Neural progenitor cell (in vitro differentiated cells): ENCODE measurements at regions not wholly inside any gene's neighbourhood (a gene's known extent, or its start where the extent isn't known, plus 50 kb on each side); places are given as distances from the start of the nearest gene placed in this dataset.

Experiments used
- EZH2 ChIP-seq: fragments of 200-600 bp; sonication (generic); IDR thresholded peaks from 2 replicates; pipeline ENCODE4 v1.6.1; 2017; ENCODE audit warnings: antibody characterized with exemption, mild to moderate bottlenecking, moderate library complexity
- EZH2phosphoT487 ChIP-seq: fragments of 200-600 bp; sonication (generic); IDR thresholded peaks from 2 replicates; pipeline ENCODE4 v1.6.1; 2017; ENCODE audit warnings: antibody characterized with exemption
- TF ChIP-seq, protein P1 (sequence below): fragments of 200-600 bp; sonication (generic); IDR thresholded peaks from 2 replicates; pipeline ENCODE4 v1.5.1; 2017; ENCODE audit warnings: antibody characterized with exemption, mild to moderate bottlenecking

GRCh38 chr2:146119586-146119985 is 1599.7 kb upstream of the ZEB2 start:
- TF ChIP-seq, protein P1, sequence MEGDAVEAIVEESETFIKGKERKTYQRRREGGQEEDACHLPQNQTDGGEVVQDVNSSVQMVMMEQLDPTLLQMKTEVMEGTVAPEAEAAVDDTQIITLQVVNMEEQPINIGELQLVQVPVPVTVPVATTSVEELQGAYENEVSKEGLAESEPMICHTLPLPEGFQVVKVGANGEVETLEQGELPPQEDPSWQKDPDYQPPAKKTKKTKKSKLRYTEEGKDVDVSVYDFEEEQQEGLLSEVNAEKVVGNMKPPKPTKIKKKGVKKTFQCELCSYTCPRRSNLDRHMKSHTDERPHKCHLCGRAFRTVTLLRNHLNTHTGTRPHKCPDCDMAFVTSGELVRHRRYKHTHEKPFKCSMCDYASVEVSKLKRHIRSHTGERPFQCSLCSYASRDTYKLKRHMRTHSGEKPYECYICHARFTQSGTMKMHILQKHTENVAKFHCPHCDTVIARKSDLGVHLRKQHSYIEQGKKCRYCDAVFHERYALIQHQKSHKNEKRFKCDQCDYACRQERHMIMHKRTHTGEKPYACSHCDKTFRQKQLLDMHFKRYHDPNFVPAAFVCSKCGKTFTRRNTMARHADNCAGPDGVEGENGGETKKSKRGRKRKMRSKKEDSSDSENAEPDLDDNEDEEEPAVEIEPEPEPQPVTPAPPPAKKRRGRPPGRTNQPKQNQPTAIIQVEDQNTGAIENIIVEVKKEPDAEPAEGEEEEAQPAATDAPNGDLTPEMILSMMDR = no peak
- TF ChIP-seq EZH2 (no peak), EZH2phosphoT487 (no peak)
